Activated CD8-positive, alpha-beta memory T cell treated with anti-CD3 and anti-CD28 coated beads, Interleukin-2, amount 50 U/mL, for 48 hours (primary cell): ENCODE measurements at regions not wholly inside any gene's neighbourhood (a gene's known extent, or its start where the extent isn't known, plus 50 kb on each side); places are given as distances from the start of the nearest gene placed in this dataset.

ENCODE experiments used
- DNase-seq: peaks from one replicate; pipeline ENCODE4 v3.0.0-alpha.2; 2020

- no peak for DNase-seq
These were observed 223.9 kb downstream of the PLPP3 start for GRCh38 chr1:56355422-56355821.

- DNase-seq, result no peak
These were observed 233.5 kb downstream of the PLPP3 start for GRCh38 chr1:56345831-56346230.

DNA sequence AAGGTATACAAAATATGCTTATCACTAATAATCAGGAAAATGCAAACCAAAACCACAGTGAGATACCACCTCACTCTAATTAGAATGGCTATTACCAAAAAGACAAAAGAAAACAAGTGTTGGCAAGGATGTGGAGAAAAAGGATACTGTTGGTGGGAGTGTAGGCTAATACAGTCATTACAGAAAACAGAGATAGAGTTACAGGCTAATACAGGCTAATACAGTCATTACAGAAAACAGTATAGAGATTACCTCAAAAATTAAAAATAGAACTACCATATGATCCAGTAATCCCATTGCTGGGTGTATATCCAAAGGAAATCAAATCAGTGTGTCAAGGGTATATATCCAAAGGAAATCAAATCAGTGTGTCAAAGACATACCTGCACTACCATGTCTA is 238.4 kb downstream of the PLPP3 start:
- no peak for DNase-seq

- no peak for DNase-seq
These were observed 239.4 kb downstream of the PLPP3 start for GRCh38 chr1:56339786-56340465.

GRCh38 chr1:56339093-56339492 is 240.3 kb downstream of the PLPP3 start:
- no peak for DNase-seq

DNA sequence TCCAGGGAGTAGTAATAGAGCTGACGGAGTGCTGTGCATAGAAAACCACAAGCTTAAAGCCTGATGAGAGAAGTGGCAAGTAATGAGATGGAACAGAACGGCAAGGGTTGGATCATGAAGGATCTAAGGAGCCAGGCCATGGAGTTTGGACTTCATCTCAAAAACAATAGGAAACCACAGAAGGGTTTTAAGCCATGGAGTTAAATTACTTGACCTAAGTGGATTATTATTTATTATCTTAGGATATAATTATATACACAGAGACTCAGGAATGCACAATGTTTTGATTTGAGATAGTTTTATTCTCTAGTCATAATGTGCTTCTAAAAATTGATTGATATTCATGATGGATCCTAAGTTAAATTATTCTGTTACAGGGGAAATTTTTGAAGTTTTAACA is 242.4 kb downstream of the PLPP3 start:
- no peak for DNase-seq

GRCh38 chr1:56335394-56335793 is 244.0 kb downstream of the PLPP3 start:
- no peak for DNase-seq

- DNase-seq, result no peak
These were observed 245.3 kb downstream of the PLPP3 start for GRCh38 chr1:56334047-56334446.

DNA sequence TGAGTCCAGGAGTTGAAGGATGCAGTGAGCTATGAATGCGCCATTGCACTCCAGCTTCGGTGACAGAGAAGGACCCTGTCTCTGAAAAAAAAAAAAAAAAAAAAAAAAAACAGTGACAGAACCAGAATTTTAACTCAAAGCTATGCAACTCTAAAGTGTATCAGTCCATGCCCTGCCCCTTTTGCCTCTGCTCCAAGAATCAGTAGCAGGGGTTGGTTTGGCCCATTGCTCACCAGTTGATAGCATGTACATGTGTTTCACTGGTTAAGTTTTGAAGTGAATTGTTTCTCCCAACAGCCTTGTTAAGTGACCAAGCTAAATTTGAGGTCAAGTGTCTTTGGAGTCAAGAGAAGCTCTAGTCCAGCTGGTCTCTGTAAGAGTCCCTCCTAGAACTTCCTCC is 245.9 kb downstream of the PLPP3 start:
- DNase-seq, result no peak

GRCh38 chr1:56331892-56332567 is 247.3 kb downstream of the PLPP3 start:
- no peak for DNase-seq

DNA sequence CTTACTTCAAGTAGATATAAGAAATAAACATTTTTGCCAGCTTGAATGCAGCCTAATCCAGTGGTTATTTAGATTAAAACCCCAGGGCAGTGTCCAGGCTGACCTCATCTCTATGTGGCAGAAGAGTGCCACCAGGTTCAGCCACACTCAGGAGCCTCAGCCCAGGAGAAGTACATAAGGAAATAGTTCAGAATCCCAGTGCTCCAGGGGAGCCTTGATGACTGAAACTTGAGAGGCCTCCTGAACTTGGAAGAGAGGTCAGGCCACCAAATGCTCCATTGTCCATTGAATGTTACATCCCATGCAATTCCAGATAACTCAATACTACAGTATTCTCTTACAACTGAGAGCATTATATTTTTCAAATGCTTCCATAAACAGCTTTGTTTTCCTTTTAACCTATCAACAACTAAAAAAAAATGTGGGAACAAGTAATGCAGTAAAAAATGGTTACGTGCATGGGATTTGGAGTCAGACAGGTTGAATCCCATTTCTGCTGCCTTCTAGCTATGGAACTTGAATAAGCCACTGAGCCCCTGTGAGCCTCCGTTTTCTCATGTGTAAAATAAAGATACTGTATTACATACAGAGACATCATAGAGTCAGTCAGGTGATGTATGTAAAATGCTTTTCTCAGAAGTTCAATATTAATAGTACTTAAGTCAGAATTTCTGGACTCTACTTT is 248.0 kb downstream of the PLPP3 start:
- DNase-seq, result no peak

GRCh38 chr1:56330391-56331026 is 248.9 kb downstream of the PLPP3 start:
- no peak for DNase-seq

DNA sequence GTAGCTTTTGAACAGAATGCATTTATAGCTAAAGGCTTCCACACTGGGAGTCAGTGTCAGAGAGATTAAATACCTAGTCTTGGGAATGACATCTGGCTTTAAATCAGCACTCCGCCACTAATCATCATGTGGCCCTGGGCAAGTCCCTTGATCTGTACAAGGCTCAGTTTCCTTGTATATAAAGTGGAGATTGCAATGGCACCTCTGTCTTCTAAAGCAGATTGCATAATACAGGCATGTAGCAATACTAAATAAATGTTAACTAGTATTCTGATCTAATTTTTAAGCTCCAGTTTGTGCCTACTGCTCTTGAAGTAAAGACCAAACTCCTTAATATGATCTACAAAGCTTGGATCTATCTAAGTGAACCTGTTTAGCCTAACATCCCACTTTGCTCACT is 249.4 kb downstream of the PLPP3 start:
- DNase-seq, result no peak

GRCh38 chr1:56327195-56327594 is 252.2 kb downstream of the PLPP3 start:
- no peak for DNase-seq

DNA sequence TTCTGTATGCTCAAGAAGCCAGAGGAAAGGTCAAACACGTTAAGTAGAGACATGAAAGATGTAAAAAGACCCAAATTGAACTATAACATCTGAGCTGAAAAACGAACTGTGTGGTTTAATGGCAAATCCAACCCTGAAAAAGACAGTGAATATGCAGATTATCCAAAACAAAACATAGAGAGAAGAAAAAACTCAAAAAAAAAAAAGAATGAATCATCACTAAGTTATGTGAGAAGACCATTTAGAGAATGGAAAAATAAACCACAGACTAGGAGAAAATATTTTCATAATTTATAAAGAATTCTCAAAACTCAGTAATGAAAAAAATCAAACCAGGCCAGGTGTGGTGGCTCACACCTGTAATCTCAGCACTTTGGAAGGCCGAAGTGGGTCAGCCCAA is 253.3 kb downstream of the PLPP3 start:
- no peak for DNase-seq

DNA sequence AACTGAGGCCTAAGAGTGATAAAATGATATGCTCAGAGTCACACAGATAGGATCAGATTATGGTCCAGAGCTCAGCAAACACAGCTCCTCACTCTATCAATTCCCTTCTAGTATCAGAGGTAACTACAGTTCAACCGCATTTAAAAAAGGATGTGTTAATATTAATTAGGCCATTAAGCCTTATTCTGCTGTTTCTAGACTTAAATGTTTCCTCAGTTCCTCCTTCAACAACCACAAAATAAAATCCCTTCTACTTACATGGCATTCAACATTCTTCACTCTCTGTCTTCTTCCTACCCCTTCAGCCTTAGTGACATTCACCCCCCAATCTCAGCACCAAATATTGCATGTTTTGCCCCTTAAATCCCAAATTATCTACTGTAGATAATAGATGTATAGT is 254.9 kb downstream of the PLPP3 start:
- no peak for DNase-seq

DNA sequence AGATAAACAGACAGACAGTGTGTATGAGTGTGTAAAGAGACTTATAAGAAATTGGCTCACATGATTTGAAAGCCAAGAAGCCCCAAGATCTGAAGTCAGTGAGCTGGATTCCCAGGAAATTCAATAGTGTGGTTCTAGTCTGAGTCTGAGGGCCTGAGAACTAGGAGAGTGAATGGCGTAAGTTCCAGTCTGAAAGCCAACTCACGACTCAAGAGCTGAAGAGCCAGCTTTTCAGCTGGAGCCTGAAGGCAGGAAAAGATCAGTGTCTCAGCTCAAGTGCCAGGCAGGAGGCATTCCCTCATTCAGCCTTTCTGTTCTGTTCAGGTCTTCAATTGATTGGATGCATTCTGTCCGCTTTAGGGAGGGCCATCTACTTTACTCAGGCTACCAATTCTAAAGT is 257.2 kb downstream of the PLPP3 start:
- no peak for DNase-seq

GRCh38 chr1:56321150-56321490 is 258.2 kb downstream of the PLPP3 start:
- DNase-seq, result no peak

DNA sequence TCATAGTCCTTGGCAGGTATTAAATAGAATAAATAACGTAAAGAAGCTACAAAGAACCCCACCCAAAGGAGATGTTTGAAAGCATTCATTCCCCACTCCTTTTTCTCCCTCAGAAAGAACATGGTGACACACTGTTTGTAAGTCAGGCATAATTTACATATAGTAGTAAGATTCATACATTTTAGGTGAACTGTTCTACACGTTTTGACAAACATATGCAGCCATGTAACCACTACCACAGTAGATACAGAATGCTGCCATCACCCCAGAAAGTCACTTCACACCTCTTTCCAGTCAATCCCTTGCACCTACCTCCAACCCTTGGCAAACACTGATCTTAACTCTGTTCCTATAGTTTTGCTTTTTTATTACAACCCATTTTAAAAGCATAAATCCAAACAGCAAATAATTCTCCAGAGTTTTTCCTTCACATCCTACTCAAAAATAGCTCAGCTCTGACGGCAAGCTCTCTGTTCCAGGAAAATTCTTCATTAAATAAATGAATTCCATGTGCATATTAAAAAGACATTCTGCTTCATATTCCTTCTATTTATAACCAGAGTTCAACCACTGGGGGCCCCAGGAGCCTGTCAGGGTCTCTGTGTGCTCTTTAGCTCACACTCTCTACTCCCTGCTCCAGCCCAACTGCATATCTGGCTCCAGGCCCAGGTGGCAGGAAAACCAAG is 258.8 kb downstream of the PLPP3 start:
- no peak for DNase-seq

- DNase-seq, result no peak
These were observed 261.6 kb downstream of the PLPP3 start for GRCh38 chr1:56317722-56318121.

DNA sequence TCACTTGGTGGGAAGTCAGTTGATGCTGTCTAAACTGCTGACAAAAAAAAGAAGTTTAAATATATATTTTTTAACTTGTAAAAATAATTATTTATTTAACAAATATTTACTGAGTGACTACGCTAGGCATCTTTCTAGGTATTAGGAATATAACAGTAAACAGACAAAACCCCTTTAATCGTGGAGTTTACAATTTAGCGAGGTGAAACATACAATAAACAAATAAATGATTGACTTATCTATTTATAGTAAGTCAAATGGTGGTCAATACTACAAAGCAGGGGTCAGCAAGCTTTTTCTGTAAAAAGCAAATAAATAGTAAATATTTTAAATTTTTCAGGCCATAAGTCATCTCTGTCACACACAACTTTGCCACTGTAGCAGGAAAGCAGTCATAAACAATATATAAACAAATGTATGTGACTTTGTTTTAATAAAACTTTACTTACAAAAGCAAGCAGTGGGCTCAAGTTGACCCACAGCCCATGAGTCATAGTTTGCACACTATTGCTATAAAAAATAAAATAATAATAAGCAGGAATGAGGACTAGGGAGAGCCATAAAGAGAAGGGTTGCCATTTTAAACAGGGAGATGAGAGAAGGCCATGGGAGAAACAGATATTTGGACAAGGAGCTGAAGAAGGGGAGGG is 263.9 kb downstream of the PLPP3 start:
- DNase-seq, result no peak

GRCh38 chr1:56313560-56313959 is 265.8 kb downstream of the PLPP3 start:
- no peak for DNase-seq

GRCh38 chr1:56311766-56312165 is 267.6 kb downstream of the PLPP3 start:
- DNase-seq, result no peak
